GM12878 (cell line): ENCODE measurements at regions not wholly inside any gene's neighbourhood (a gene's known extent, or its start where the extent isn't known, plus 50 kb on each side); places are given as distances from the start of the nearest gene placed in this dataset.

Experiments
- ATAC-seq: fragments of 200-7000 bp; cut with Tn5 transposase; 3 replicates; pipeline ENCODE4 v1.9.1; 2020; ENCODE audit warnings: mild to moderate bottlenecking, moderate library complexity
- BruUV-seq: library from RNA; stranded (reverse); fragments of 400-500 nt; replicated peaks from 2 replicates; lab custom pipeline; 2021; lab: Mats Ljungman, UMichigan
- CTCF ChIA-PET: fragments of 300-600 bp; sonication (Branson Sonifier 250); formaldehyde crosslinking; extraction: SDS; loops from one replicate; lab custom pipeline; 2021; ENCODE audit warnings: inconsistent platforms; lab: Yijun Ruan, JAX
- POLR2A ChIA-PET: fragments of 350-600 bp; formaldehyde crosslinking; extraction: SDS; loops from one replicate; lab custom pipeline; 2021; ENCODE audit warnings: inconsistent platforms; lab: Charles Lee
- RAD21 ChIA-PET: fragments of 300-600 bp; sonication (Branson Sonifier 250); formaldehyde crosslinking; loops from one replicate; lab custom pipeline; 2023; ENCODE audit warnings: antibody characterized with exemption; ENCODE audit not compliant: unreplicated experiment; lab: Charles Lee
- SMC1A ChIA-PET: fragments of 300-600 bp; sonication (Branson Sonifier 250); formaldehyde crosslinking; loops from one replicate; lab custom pipeline; 2023; ENCODE audit not compliant: unreplicated experiment, uncharacterized antibody; lab: Charles Lee
- DNase-seq: peaks from one replicate; pipeline ENCODE4 v3.0.0-alpha.2; 2011; ENCODE audit warnings: low read depth, low spot score
- FAIRE-seq: peaks from 3 replicates; lab custom pipeline; 2011; peaks lifted over from hg19 to GRCh38; lab: Jason Lieb, UNC
- H2AFZ ChIP-seq: 2 replicates; pipeline ENCODE4 v1.6.0; 2011; ENCODE audit warnings: low read depth, low read length, control low read depth; ENCODE audit not compliant: control insufficient read depth
- H3K27ac ChIP-seq: 2 replicates; pipeline ENCODE4 v1.5.1; 2011; ENCODE audit warnings: control low read depth; ENCODE audit not compliant: control insufficient read depth, insufficient read depth
- H3K27me3 ChIP-seq, 2 experiments: replicated peaks in 1 of 2; 2 replicates each; pipeline versions ENCODE4 v1.6.0 to v1.6.1; 2011; ENCODE audit warnings: low read length in 1 of 2; ENCODE audit not compliant: control insufficient read depth in 2 of 2, insufficient read depth in 2 of 2
- H3K36me3 ChIP-seq, 2 experiments: 2 replicates each; pipeline ENCODE4 v1.5.1; 2011; ENCODE audit warnings: low read length in 1 of 2; ENCODE audit not compliant: control insufficient read depth in 2 of 2, insufficient read depth in 2 of 2
- H3K4me1 ChIP-seq: 2 replicates; pipeline ENCODE4 v1.6.1; 2011; ENCODE audit warnings: mild to moderate bottlenecking, low read length, moderate library complexity, mixed read lengths; ENCODE audit not compliant: control insufficient read depth, insufficient read depth
- H3K4me2 ChIP-seq: 2 replicates; pipeline ENCODE4 v1.6.0; 2011; ENCODE audit warnings: control low read depth; ENCODE audit not compliant: control insufficient read depth, insufficient read depth
- H3K4me3 ChIP-seq: fragments of 200-600 bp; sonication (generic); 2 replicates; pipeline ENCODE4 v1.5.1; 2016
- H3K79me2 ChIP-seq: 2 replicates; pipeline ENCODE4 v1.6.0; 2011; ENCODE audit warnings: low read length; ENCODE audit not compliant: control insufficient read depth, insufficient read depth
- H3K9ac ChIP-seq: 2 replicates; pipeline ENCODE4 v1.8.0; 2011; ENCODE audit warnings: low read length, control low read depth, mixed read lengths; ENCODE audit not compliant: control insufficient read depth, insufficient read depth
- H3K9me3 ChIP-seq: replicated peaks from 3 replicates; pipeline ENCODE4 v1.5.1; 2011; ENCODE audit warnings: mild to moderate bottlenecking, low read length; ENCODE audit not compliant: control insufficient read depth, insufficient read depth
- H4K20me1 ChIP-seq: 2 replicates; pipeline ENCODE4 v1.6.0; 2011; ENCODE audit not compliant: control insufficient read depth, insufficient read depth
- ETV6 ChIP-seq, 2 experiments: fragments of 450-650 bp in 1 of 2; IDR thresholded peaks in 1 of 2; conservative IDR thresholded peaks in 1 of 2; 2 replicates each; pipeline ENCODE4 v1.6.1; 2014; ENCODE audit warnings: antibody characterized with exemption in 1 of 2, borderline replicate concordance in 1 of 2, low read depth in 1 of 2, mild to moderate bottlenecking in 1 of 2, moderate library complexity in 1 of 2
- NR2F1 ChIP-seq: fragments of 450-650 bp; conservative IDR thresholded peaks from 2 replicates; pipeline ENCODE4 v1.6.1; 2017; ENCODE audit warnings: mild to moderate bottlenecking
- TCF3 ChIP-seq: IDR thresholded peaks from 2 replicates; pipeline ENCODE4 v1.6.1; 2012; ENCODE audit warnings: low read depth, mild to moderate bottlenecking, low read length, borderline replicate concordance; ENCODE audit not compliant: insufficient read depth
- WGBS: methylation state at CpG from one replicate; pipeline ENCODE4 v1.1.6; 2016; ENCODE audit warnings: low lambda C conversion rate; ENCODE audit not compliant: insufficient replicate concordance, insufficient coverage; ENCODE audit errors: missing lambda C conversion rate; 5-methylcytosine and 5-hydroxymethylcytosine counted together
- in situ Hi-C: fragments of 300-500 bp; cut with MboI; formaldehyde crosslinking; loops from 9 replicates; pipeline ENCODE4 v1.14.3; 2018; ENCODE audit warnings: mixed read lengths
- intact Hi-C: fragments of 100-400 bp; cut with micrococcal nuclease; formaldehyde crosslinking; loops from one replicate; pipeline ENCODE4 v1.14.2; 2022; ENCODE audit not compliant: unreplicated experiment
- TF ChIP-seq, protein P1 (sequence below): fragments of 450-650 bp; IDR thresholded peaks from 2 replicates; pipeline ENCODE4 v1.6.1; 2017; ENCODE audit warnings: antibody characterized with exemption, mild to moderate bottlenecking, moderate library complexity

DNA sequence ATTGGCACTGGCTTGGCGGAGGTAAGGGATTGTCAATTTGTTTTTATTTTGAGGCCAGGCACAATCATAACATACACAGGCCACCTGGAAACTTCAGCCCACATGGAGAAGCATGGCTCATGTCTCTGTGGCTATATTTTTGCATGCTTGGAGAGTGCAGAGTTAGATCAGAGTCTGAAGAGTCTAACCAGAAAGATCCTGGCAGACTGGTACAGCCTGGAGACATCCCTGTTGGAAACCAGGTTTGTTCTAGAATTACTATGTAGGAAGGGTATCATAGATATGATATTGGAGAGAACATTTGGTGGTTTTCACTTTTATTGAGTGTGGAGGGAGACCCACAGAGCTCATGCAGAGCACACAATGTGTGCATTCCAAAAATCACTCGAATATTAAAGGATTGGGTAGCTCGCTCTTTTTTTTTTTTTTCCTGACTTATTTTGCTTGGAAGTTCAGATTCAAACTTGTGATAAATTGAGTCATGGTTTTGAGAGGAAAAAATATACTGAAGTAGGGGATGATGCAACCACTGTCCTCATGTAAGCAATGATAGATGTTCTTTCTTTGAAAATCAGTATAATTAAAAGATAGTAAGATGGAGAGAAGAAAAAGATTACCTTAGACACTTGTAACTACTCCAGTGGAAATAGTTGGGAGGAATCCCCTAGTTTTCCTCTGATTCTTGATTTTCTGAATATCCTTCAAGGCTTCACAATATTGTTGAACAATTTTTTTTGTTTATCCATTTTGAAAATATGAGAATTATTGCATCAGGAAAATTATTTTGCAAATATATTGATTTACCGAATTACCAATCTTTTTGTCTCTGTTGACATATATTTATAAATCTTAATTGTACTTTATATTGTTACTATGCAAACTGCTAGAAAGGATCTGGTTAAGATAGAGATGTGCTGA lies 185.7 kb upstream of the ZEB2 start:
- Histone ChIP-seq H3K27me3 (no peaks in the 10 kb centered on the region), H2AFZ (no peak overlapping the region), H3K79me2 (no peaks in the 10 kb centered on the region), H3K4me2 (no peak overlapping the region), H4K20me1 (no peaks in the 10 kb centered on the region), H3K4me3 (no peak overlapping the region), H3K36me3 (no peaks in the 10 kb centered on the region), H3K9ac (no peak overlapping the region), H3K9me3 (no peaks in the 10 kb centered on the region), H3K27ac (no peak overlapping the region), H3K4me1 (no peaks in the 10 kb centered on the region)
- intact Hi-C loops = no loop called here
- 61% methylated on average over 3 of the region's 4 CpGs for WGBS
- FAIRE-seq = no peak
- SMC1A ChIA-PET = interaction anchor here (1.2 kb wide), 1 partner anchor 10 kb away, joined by 3 read pairs; no protein-coding TSS in a partner anchor
- POLR2A ChIA-PET = interaction anchor here (0.6 kb wide), 1 partner anchor 523 kb away, joined by 3 read pairs; no protein-coding TSS in a partner anchor
- no peak for TF ChIP-seq ETV6 (conservative IDR thresholded peaks at IDR 0.05 in 1 of 2, IDR thresholded peaks at IDR 0.05 in 1 of 2; ENCODE audit: borderline replicate concordance in 1 of 2, low read depth in 1 of 2)
- no peak for TF ChIP-seq TCF3
- TF ChIP-seq, protein P1, sequence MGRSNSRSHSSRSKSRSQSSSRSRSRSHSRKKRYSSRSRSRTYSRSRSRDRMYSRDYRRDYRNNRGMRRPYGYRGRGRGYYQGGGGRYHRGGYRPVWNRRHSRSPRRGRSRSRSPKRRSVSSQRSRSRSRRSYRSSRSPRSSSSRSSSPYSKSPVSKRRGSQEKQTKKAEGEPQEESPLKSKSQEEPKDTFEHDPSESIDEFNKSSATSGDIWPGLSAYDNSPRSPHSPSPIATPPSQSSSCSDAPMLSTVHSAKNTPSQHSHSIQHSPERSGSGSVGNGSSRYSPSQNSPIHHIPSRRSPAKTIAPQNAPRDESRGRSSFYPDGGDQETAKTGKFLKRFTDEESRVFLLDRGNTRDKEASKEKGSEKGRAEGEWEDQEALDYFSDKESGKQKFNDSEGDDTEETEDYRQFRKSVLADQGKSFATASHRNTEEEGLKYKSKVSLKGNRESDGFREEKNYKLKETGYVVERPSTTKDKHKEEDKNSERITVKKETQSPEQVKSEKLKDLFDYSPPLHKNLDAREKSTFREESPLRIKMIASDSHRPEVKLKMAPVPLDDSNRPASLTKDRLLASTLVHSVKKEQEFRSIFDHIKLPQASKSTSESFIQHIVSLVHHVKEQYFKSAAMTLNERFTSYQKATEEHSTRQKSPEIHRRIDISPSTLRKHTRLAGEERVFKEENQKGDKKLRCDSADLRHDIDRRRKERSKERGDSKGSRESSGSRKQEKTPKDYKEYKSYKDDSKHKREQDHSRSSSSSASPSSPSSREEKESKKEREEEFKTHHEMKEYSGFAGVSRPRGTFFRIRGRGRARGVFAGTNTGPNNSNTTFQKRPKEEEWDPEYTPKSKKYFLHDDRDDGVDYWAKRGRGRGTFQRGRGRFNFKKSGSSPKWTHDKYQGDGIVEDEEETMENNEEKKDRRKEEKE = no peak
- no peak for TF ChIP-seq NR2F1
- BruUV-seq = no TSS peak
- in situ Hi-C loops = no loop called here
- no peak for ATAC-seq
- CTCF ChIA-PET = no interaction called here
- RAD21 ChIA-PET = no interaction called here
- DNase-seq = no peak
